ENCODE measurements at regions not wholly inside any gene's neighbourhood (a gene's known extent, or its start where the extent isn't known, plus 50 kb on each side); places are given as distances from the start of the nearest gene placed in this dataset.

DNA sequence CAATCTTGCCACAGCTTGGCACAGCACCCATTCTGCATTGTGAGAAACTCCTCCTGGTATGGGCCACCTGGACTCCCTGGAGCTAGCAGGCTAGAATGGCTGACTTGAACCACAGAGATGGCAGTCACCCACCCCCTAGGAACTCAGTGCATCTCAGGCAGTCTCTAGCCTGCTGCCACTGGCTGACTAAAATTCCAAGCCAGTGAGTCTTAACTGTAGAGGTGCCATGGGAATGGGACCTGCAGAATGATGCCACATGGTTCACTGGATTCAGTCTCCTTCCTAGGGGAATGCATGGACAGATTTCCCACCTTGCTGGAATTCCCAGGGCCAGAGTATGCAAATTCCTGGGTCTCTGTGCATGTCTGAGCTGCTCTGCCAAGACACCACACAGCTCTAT, 382.9 kb downstream of the MAN2A1 start:
- intact Hi-C loops (cut with DNase I; ENCODE audit: low total_unique reads): no loop called here
- Histone ChIP-seq H3K36me3 (no peaks in the 10 kb centered on the region), H3K9me3 (no peaks in the 10 kb centered on the region), H3K27me3 (no peaks in the 10 kb centered on the region), H3K27ac (no peak overlapping the region), H3K4me1 (peaks cover 0 to 3% of the 10 kb centered on the region in 2 donors), H3K4me3 (no peak overlapping the region)
- DNase-seq: no peak
- no peak for TF ChIP-seq CTCF (IDR thresholded peaks at IDR 0.05)
- no peak for TF ChIP-seq POLR2A (IDR thresholded peaks at IDR 0.05)

DNA sequence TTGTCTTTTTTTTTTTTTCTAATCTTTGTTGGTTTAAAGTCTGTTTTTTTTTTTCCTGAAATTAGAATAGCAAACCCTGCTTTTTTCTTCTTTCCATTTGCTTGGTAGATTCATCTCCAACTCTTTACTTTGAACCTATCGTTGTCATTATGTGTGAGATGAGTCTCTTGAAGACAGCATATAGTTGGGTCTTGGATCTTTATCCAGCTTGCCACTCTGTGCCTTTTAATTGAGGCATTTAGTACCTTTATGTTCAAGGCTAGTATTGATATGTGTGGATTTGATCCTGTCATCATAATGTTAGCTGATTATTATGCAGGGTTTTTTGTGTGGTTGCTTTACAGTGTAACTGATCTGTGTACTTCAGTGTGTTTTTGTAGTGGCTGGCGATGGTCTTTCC, 383.8 kb downstream of the MAN2A1 start:
- Histone ChIP-seq H3K27me3 (no peaks in the 10 kb centered on the region), H3K36me3 (no peaks in the 10 kb centered on the region), H3K9me3 (no peaks in the 10 kb centered on the region), H3K4me1 (peaks cover 0 to 3% of the 10 kb centered on the region in 2 donors), H3K27ac (no peak overlapping the region), H3K4me3 (no peak overlapping the region)
- DNase-seq: no peak
- TF ChIP-seq CTCF (IDR thresholded peaks at IDR 0.05): no peak
- no peak for TF ChIP-seq POLR2A (IDR thresholded peaks at IDR 0.05)
- intact Hi-C loops (cut with DNase I; ENCODE audit: low total_unique reads): no loop called here

GRCh38 chr5:110075656-110076055, 385.9 kb downstream of the MAN2A1 start:
- no peaks in the 10 kb centered on the region for H3K9me3 ChIP-seq
- peaks cover 0 to 3% of the 10 kb centered on the region in 2 donors for H3K4me1 ChIP-seq
- no peaks in the 10 kb centered on the region for H3K36me3 ChIP-seq
- no peak overlapping the region for H3K27ac ChIP-seq
- H3K27me3 ChIP-seq: no peaks in the 10 kb centered on the region
- intact Hi-C loops (cut with DNase I; ENCODE audit: low total_unique reads): no loop called here
- TF ChIP-seq POLR2A (IDR thresholded peaks at IDR 0.05) (no peak), CTCF (IDR thresholded peaks at IDR 0.05) (no peak)
- DNase-seq: no peak
- no peak overlapping the region for H3K4me3 ChIP-seq

DNA sequence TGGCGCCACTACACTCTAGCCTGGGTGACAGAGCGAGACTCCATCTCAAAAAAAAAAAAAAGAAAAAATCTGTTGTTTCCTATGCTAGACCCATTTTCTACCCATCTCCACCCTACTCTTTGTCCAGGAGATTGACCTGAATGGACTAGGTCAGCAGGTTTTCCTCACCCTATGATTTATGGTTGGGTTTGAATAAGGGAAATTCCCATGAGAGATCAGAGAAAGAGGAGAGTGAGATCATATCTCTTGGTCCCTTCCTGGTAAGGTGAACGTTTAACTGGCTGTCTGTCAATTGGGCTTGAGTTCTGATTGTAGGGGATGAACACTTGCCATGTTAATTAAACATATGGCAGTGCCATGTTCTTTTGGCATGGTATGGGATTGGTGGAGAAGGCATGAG, 387.4 kb downstream of the MAN2A1 start:
- TF ChIP-seq CTCF (IDR thresholded peaks at IDR 0.05) (no peak), POLR2A (IDR thresholded peaks at IDR 0.05) (no peak)
- no peaks in the 10 kb centered on the region for H3K9me3 ChIP-seq
- DNase-seq: no peak
- intact Hi-C loops (cut with DNase I; ENCODE audit: low total_unique reads): no loop called here
- H3K27ac ChIP-seq: no peak overlapping the region
- no peaks in the 10 kb centered on the region for H3K36me3 ChIP-seq
- H3K4me3 ChIP-seq: no peak overlapping the region
- peaks cover 0 to 3% of the 10 kb centered on the region in 2 donors for H3K4me1 ChIP-seq
- H3K27me3 ChIP-seq: no peaks in the 10 kb centered on the region

GRCh38 chr5:110082194-110082593, 392.5 kb downstream of the MAN2A1 start:
- Histone ChIP-seq H3K4me1 (no peaks in the 10 kb centered on the region), H3K36me3 (no peaks in the 10 kb centered on the region), H3K27ac (no peak overlapping the region), H3K27me3 (no peaks in the 10 kb centered on the region), H3K9me3 (no peaks in the 10 kb centered on the region), H3K4me3 (no peak overlapping the region)
- intact Hi-C loops (cut with DNase I; ENCODE audit: low total_unique reads): no loop called here
- TF ChIP-seq CTCF (IDR thresholded peaks at IDR 0.05): no peak
- no peak for TF ChIP-seq POLR2A (IDR thresholded peaks at IDR 0.05)
- no peak for DNase-seq

Data from uterus (tissue), 3 donors.